ENCODE measurements at regions not wholly inside any gene's neighbourhood (a gene's known extent, or its start where the extent isn't known, plus 50 kb on each side); places are given as distances from the start of the nearest gene placed in this dataset.

DNA sequence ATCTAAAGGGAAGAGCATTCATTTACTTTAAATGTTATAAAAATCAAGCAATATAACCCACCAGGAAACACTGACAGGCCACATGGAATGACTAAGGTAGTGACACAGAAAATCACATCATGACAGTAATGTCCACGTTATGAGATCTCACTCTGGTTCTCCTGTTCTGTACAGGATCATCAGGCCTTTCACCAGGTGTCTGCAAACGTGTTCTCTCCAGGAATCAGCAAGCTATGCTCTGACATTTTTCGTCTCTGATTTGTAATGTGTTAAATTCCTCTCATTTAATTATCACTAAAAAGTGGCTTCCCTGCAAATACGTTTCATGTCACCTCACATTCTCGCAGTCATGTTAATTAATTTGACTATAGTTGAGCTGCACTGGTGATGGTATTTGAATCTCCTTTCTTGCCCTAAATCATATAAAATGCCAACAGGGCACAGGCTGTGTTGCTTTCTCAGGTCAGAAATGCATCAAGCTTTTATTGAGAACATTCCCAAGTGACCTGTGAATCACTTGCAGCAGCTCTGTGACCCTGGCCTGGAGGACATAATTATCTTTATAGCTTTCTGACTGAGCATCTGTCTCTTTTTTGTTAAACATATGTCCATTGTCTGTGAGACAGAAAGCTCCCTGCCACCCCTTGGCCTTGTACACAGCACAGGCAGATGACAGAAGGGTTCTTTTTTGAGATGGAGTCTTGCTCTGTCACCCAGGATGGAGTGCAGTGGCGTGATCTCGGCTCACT, 196.2 kb downstream of the DIRAS2 start:
- DNase-seq (ENCODE audit: low spot score): no peak
- no peak for TF ChIP-seq EZH2phosphoT487 (IDR thresholded peaks at IDR 0.05; ENCODE audit: borderline replicate concordance, low read depth, low read length)
- TF ChIP-seq, protein P1, sequence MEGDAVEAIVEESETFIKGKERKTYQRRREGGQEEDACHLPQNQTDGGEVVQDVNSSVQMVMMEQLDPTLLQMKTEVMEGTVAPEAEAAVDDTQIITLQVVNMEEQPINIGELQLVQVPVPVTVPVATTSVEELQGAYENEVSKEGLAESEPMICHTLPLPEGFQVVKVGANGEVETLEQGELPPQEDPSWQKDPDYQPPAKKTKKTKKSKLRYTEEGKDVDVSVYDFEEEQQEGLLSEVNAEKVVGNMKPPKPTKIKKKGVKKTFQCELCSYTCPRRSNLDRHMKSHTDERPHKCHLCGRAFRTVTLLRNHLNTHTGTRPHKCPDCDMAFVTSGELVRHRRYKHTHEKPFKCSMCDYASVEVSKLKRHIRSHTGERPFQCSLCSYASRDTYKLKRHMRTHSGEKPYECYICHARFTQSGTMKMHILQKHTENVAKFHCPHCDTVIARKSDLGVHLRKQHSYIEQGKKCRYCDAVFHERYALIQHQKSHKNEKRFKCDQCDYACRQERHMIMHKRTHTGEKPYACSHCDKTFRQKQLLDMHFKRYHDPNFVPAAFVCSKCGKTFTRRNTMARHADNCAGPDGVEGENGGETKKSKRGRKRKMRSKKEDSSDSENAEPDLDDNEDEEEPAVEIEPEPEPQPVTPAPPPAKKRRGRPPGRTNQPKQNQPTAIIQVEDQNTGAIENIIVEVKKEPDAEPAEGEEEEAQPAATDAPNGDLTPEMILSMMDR (conservative IDR thresholded peaks at IDR 0.05; ENCODE audit: low read length): no peak
- ChIA-PET CTCF (ENCODE audit: unreplicated experiment) (no interaction called here), POLR2A (no interaction called here)
- Histone ChIP-seq H3K4me2 (ENCODE audit: low read length) (no peak overlapping the region), H3K9me2 (ENCODE audit: insufficient read depth, low read length) (no peaks in the 10 kb centered on the region), H3K9me3 (ENCODE audit: low read length) (no peaks in the 10 kb centered on the region), H3K36me3 (ENCODE audit: insufficient read depth, low read length) (no peaks in the 10 kb centered on the region), H3K27ac (ENCODE audit: low read depth, low read length, poor library complexity, severe bottlenecking) (no peak overlapping the region), H3K79me2 (ENCODE audit: insufficient read depth, low read depth, low read length) (no peaks in the 10 kb centered on the region), H2AFZ (ENCODE audit: low read length) (no peak overlapping the region), H3K4me1 (ENCODE audit: insufficient read depth, low read length, poor library complexity, severe bottlenecking) (no peaks in the 10 kb centered on the region), H3K4me3 (ENCODE audit: low read depth, low read length, poor library complexity, severe bottlenecking) (no peak overlapping the region), H4K20me1 (ENCODE audit: insufficient read depth, low read length) (no peaks in the 10 kb centered on the region)
- intact Hi-C loops (cut with micrococcal nuclease; ENCODE audit: unreplicated experiment): no loop called here
- BruUV-seq (replicated peaks): no TSS peak

DNA sequence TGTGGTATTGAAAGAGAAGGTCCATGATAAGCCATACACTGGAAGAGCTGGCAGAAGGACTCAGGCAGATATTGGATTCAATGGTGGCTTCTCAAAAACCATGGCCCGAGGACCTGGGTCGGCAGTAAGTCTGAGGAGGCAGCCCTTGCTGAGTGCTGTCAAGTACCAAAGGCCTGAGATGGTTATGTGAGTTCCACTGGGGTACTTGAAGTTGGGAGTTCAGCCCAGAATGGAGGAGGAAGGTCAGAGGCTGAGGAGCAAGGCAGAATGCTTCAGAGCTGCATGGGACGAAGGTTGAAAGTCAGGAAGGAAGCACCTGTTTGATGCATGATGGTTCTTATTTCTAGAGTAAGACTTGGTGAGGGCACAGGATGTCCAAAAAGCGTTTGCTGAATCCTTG, 194.9 kb downstream of the DIRAS2 start:
- Histone ChIP-seq H2AFZ (ENCODE audit: low read length) (no peak overlapping the region), H3K27ac (ENCODE audit: low read depth, low read length, poor library complexity, severe bottlenecking) (no peak overlapping the region), H3K4me3 (ENCODE audit: low read depth, low read length, poor library complexity, severe bottlenecking) (no peak overlapping the region), H3K9me3 (ENCODE audit: low read length) (no peaks in the 10 kb centered on the region), H3K4me2 (ENCODE audit: low read length) (no peak overlapping the region), H3K9me2 (ENCODE audit: insufficient read depth, low read length) (no peaks in the 10 kb centered on the region), H3K4me1 (ENCODE audit: insufficient read depth, low read length, poor library complexity, severe bottlenecking) (no peaks in the 10 kb centered on the region), H3K36me3 (ENCODE audit: insufficient read depth, low read length) (no peaks in the 10 kb centered on the region), H4K20me1 (ENCODE audit: insufficient read depth, low read length) (no peaks in the 10 kb centered on the region), H3K79me2 (ENCODE audit: insufficient read depth, low read depth, low read length) (no peaks in the 10 kb centered on the region)
- POLR2A ChIA-PET: no interaction called here
- intact Hi-C loops (cut with micrococcal nuclease; ENCODE audit: unreplicated experiment): no loop called here
- no peak for DNase-seq (ENCODE audit: low spot score)
- TF ChIP-seq, protein P1 (conservative IDR thresholded peaks at IDR 0.05; ENCODE audit: low read length): no peak
- no peak for TF ChIP-seq EZH2phosphoT487 (IDR thresholded peaks at IDR 0.05; ENCODE audit: borderline replicate concordance, low read depth, low read length)
- CTCF ChIA-PET (ENCODE audit: unreplicated experiment): no interaction called here
- BruUV-seq (replicated peaks): no TSS peak

DNA sequence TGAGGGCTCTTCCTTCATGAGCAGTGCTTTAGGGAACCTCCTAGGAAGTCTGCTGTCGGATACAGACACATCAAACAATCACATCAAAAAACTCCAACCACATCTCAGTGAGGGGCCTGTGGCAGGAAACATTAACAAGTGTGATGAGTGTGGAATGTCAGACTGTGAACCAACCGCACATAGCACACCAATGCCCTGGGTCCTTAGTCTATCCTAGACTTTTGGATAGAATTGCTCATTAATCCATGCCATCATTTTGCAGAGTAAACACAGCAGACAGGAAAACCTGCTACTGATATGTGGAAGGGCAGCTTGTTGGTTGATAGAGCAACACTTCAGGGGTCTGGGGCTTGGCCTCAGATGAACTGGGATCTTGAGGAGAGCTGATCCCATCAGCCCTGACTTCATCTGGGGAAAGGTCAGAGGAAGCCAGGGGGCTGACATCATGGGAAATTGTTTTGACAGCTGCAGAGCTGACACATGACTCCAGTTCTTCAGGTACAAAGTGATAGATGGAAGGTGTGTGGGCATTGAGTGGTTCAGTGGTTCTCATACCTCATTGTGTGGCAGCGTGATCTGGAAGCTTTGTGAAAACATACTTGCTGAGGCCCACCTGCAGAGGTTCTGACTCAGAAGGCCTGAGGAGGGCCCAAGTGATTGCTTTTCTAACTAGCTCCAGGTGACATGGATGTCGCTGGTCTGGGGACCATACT, 193.3 kb downstream of the DIRAS2 start:
- no peak for TF ChIP-seq EZH2phosphoT487 (IDR thresholded peaks at IDR 0.05; ENCODE audit: borderline replicate concordance, low read depth, low read length)
- TF ChIP-seq, protein P1 (conservative IDR thresholded peaks at IDR 0.05; ENCODE audit: low read length): no peak
- no peak overlapping the region for H3K27ac ChIP-seq (ENCODE audit: low read depth, low read length, poor library complexity, severe bottlenecking)
- H3K79me2 ChIP-seq (ENCODE audit: insufficient read depth, low read depth, low read length): no peaks in the 10 kb centered on the region
- ChIA-PET CTCF (ENCODE audit: unreplicated experiment) (no interaction called here), POLR2A (no interaction called here)
- H3K4me2 ChIP-seq (ENCODE audit: low read length): no peak overlapping the region
- no peaks in the 10 kb centered on the region for H3K36me3 ChIP-seq (ENCODE audit: insufficient read depth, low read length)
- no peaks in the 10 kb centered on the region for H3K9me3 ChIP-seq (ENCODE audit: low read length)
- no peak for DNase-seq (ENCODE audit: low spot score)
- no peaks in the 10 kb centered on the region for H4K20me1 ChIP-seq (ENCODE audit: insufficient read depth, low read length)
- H3K4me3 ChIP-seq (ENCODE audit: low read depth, low read length, poor library complexity, severe bottlenecking): no peak overlapping the region
- no peaks in the 10 kb centered on the region for H3K4me1 ChIP-seq (ENCODE audit: insufficient read depth, low read length, poor library complexity, severe bottlenecking)
- H2AFZ ChIP-seq (ENCODE audit: low read length): no peak overlapping the region
- no TSS peak for BruUV-seq (replicated peaks)
- H3K9me2 ChIP-seq (ENCODE audit: insufficient read depth, low read length): no peaks in the 10 kb centered on the region
- intact Hi-C loops (cut with micrococcal nuclease; ENCODE audit: unreplicated experiment): no loop called here

All from OCI-LY7 (cell line).